ENCODE measurements at regions not wholly inside any gene's neighbourhood (a gene's known extent, or its start where the extent isn't known, plus 50 kb on each side); places are given as distances from the start of the nearest gene placed in this dataset.

GRCh38 chr14:86626530-86626929 lies 1096.6 kb downstream of the FLRT2 start:
- DNase-seq (ENCODE audit: low read depth in 3 of 3): no peak

GRCh38 chr14:86625637-86626036 lies 1095.7 kb downstream of the FLRT2 start:
- no peak for DNase-seq (ENCODE audit: low read depth in 3 of 3)

- DNase-seq (ENCODE audit: low read depth in 3 of 3): no peak
Observed at GRCh38 chr14:86619726-86620125, 1089.8 kb downstream of the FLRT2 start.

- no peak for DNase-seq (ENCODE audit: low read depth in 3 of 3)
Observed at GRCh38 chr14:86613786-86614185, 1083.8 kb downstream of the FLRT2 start.

GRCh38 chr14:86613126-86613525 lies 1083.2 kb downstream of the FLRT2 start:
- DNase-seq (ENCODE audit: low read depth in 3 of 3): no peak

- DNase-seq (ENCODE audit: low read depth in 3 of 3): no peak
Observed at GRCh38 chr14:86604561-86604960, 1074.6 kb downstream of the FLRT2 start.

- DNase-seq (ENCODE audit: low read depth in 3 of 3): no peak
Observed at GRCh38 chr14:86602263-86602662, 1072.3 kb downstream of the FLRT2 start.

- no peak for DNase-seq (ENCODE audit: low read depth in 3 of 3)
Observed at GRCh38 chr14:86601813-86602212, 1071.9 kb downstream of the FLRT2 start.

- DNase-seq (ENCODE audit: low read depth in 3 of 3): no peak
Observed at GRCh38 chr14:86597279-86597678, 1067.3 kb downstream of the FLRT2 start.

GRCh38 chr14:86596024-86596423 lies 1066.1 kb downstream of the FLRT2 start:
- DNase-seq (ENCODE audit: low read depth in 3 of 3): no peak

- no peak for DNase-seq (ENCODE audit: low read depth in 3 of 3)
Observed at GRCh38 chr14:86575141-86575540, 1045.2 kb downstream of the FLRT2 start.

GRCh38 chr14:86574778-86575129 lies 1044.8 kb downstream of the FLRT2 start:
- no peak for DNase-seq (ENCODE audit: low read depth in 3 of 3)

GRCh38 chr14:86574051-86574777 lies 1044.3 kb downstream of the FLRT2 start:
- DNase-seq (ENCODE audit: low read depth in 3 of 3): no peak

- DNase-seq (ENCODE audit: low read depth in 3 of 3): no peak
Observed at GRCh38 chr14:86570371-86570770, 1040.4 kb downstream of the FLRT2 start.

- no peak for DNase-seq (ENCODE audit: low read depth in 3 of 3)
Observed at GRCh38 chr14:86543521-86543920, 1013.6 kb downstream of the FLRT2 start.

- DNase-seq (ENCODE audit: low read depth in 3 of 3): no peak
Observed at GRCh38 chr14:86541972-86542371, 1012.0 kb downstream of the FLRT2 start.

GRCh38 chr14:86540636-86541247 lies 1010.8 kb downstream of the FLRT2 start:
- no peak for DNase-seq (ENCODE audit: low read depth in 3 of 3)

- DNase-seq (ENCODE audit: low read depth in 3 of 3): no peak
Observed at GRCh38 chr14:86539361-86540070, 1009.6 kb downstream of the FLRT2 start.

GRCh38 chr14:86533834-86534233 lies 1003.9 kb downstream of the FLRT2 start:
- no peak for DNase-seq (ENCODE audit: low read depth in 3 of 3)

- no peak for DNase-seq (ENCODE audit: low read depth in 3 of 3)
Observed at GRCh38 chr14:86532219-86532618, 1002.3 kb downstream of the FLRT2 start.

GRCh38 chr14:86530457-86530856 lies 1000.5 kb downstream of the FLRT2 start:
- DNase-seq (ENCODE audit: low read depth in 3 of 3): no peak

GRCh38 chr14:86527312-86527711 lies 997.4 kb downstream of the FLRT2 start:
- no peak for DNase-seq (ENCODE audit: low read depth in 3 of 3)

- no peak for DNase-seq (ENCODE audit: low read depth in 3 of 3)
Observed at GRCh38 chr14:86525673-86526072, 995.7 kb downstream of the FLRT2 start.

Data from stimulated activated CD4-positive, alpha-beta T cell treated with anti-CD3 and anti-CD28 coated beads, TNF-alpha, amount 100 ng/mL, for 48 hours (primary cell).